Spleen (tissue), 7 donors: ENCODE measurements at regions not wholly inside any gene's neighbourhood (a gene's known extent, or its start where the extent isn't known, plus 50 kb on each side); places are given as distances from the start of the nearest gene placed in this dataset.

Source experiments
- CTCF ChIP-seq, 11 experiments: fragments of 200-600 bp in 7 of 11; fragments of 450-650 bp in 4 of 11; sonication (generic) in 4 of 11; IDR thresholded peaks in 8 of 11; conservative IDR thresholded peaks in 3 of 11; 1 replicate in 7 of 11; 2 replicates in 4 of 11; pipeline versions ENCODE4 v1.4.0 to v1.8.0; 2016 to 2021; ENCODE audit warnings: antibody characterized with exemption in 11 of 11, inconsistent platforms in 4 of 11, mild to moderate bottlenecking in 1 of 11
- POLR2A ChIP-seq, 3 donors: fragments of 450-650 bp; IDR thresholded peaks; one replicate each; pipeline ENCODE4 v1.5.1; 2017; ENCODE audit warnings: antibody characterized with exemption in 3 of 3, mild to moderate bottlenecking in 1 of 3
- donor health status: DM: no; HTN: no; CAD: no; lungs with moderate emphysema.
- donor health status: DM: no; HTN: no; CAD: no.
- donor health status: DM: no; HTN: no; CAD: no.

- TF ChIP-seq CTCF (IDR thresholded peaks at IDR 0.05 in 8 of 11, conservative IDR thresholded peaks at IDR 0.05 in 3 of 11), result no peak
- no peak for TF ChIP-seq POLR2A (IDR thresholded peaks at IDR 0.05)
Measured at GRCh38 chr2:208686665-208687064, 280.1 kb downstream of the PTH2R start.
